ENCODE measurements at regions not wholly inside any gene's neighbourhood (a gene's known extent, or its start where the extent isn't known, plus 50 kb on each side); places are given as distances from the start of the nearest gene placed in this dataset.

GRCh38 chr16:59920054-59920453 is 1185.9 kb upstream of the GOT2 start:
- TF ChIP-seq REST (IDR thresholded peaks at IDR 0.05; ENCODE audit: insufficient read depth in 1 of 2, low read depth in 2 of 2, low read length in 2 of 2) (no peak), TAF1 (IDR thresholded peaks at IDR 0.05; ENCODE audit: borderline replicate concordance, insufficient read depth, low read length) (no peak), POLR2AphosphoS5 (IDR thresholded peaks at IDR 0.05; ENCODE audit: low read depth, low read length) (no peak), FOXP2 (optimal IDR thresholded peaks at IDR 0.05; ENCODE audit: borderline replicate concordance, extremely low read depth, extremely low read length, insufficient read depth) (no peak)

Data from PFSK-1 (cell line).